HEK293T (cell line): ENCODE measurements at regions not wholly inside any gene's neighbourhood (a gene's known extent, or its start where the extent isn't known, plus 50 kb on each side); places are given as distances from the start of the nearest gene placed in this dataset.

Experiments
- BHLHE40 ChIP-seq: fragments of 450-650 bp; IDR thresholded peaks from 2 replicates; pipeline ENCODE4 v1.6.1; 2016; ENCODE audit warnings: mild to moderate bottlenecking, moderate library complexity, borderline replicate concordance
- ELF4 ChIP-seq: fragments of 450-650 bp; IDR thresholded peaks from 2 replicates; pipeline ENCODE4 v1.6.1; 2017; ENCODE audit warnings: antibody characterized with exemption
- NFRKB ChIP-seq: fragments of 450-650 bp; IDR thresholded peaks from 2 replicates; pipeline ENCODE4 v1.6.1; 2016; ENCODE audit warnings: mild to moderate bottlenecking, moderate library complexity
- SP1 ChIP-seq: fragments of 450-650 bp; IDR thresholded peaks from 2 replicates; pipeline ENCODE4 v1.6.1; 2017
- SUZ12 ChIP-seq: fragments of 450-650 bp; IDR thresholded peaks from 2 replicates; pipeline ENCODE4 v1.6.1; 2016; ENCODE audit warnings: mild to moderate bottlenecking
- ZNF384 ChIP-seq: fragments of 450-650 bp; IDR thresholded peaks from 2 replicates; pipeline ENCODE4 v1.6.1; 2016

GRCh38 chr2:64888591-64889309 is 100.4 kb upstream of the SLC1A4 start:
- no peak for TF ChIP-seq ZNF384
- no peak for TF ChIP-seq SUZ12
- no peak for TF ChIP-seq BHLHE40
- TF ChIP-seq NFRKB: no peak
- no peak for TF ChIP-seq ELF4
- no peak for TF ChIP-seq SP1
